Ishikawa (cell line): ENCODE measurements at regions not wholly inside any gene's neighbourhood (a gene's known extent, or its start where the extent isn't known, plus 50 kb on each side); places are given as distances from the start of the nearest gene placed in this dataset.

Experiments used
- EGR1 ChIP-seq: IDR thresholded peaks from 2 replicates; pipeline ENCODE4 v1.6.1; 2012
- MAX ChIP-seq: IDR thresholded peaks from 2 replicates; pipeline ENCODE4 v1.6.1; 2012
- TAF1 ChIP-seq: IDR thresholded peaks from 2 replicates; pipeline ENCODE4 v1.6.1; 2012; ENCODE audit warnings: low read depth, mild to moderate bottlenecking
- ZBTB7A ChIP-seq: IDR thresholded peaks from 2 replicates; pipeline ENCODE4 v1.6.1; 2012; ENCODE audit warnings: low read depth

GRCh38 chr16:29154088-29154487 lies 169.2 kb downstream of the LAT start:
- TF ChIP-seq MAX (no peak), TAF1 (no peak), EGR1 (no peak), ZBTB7A (no peak)
